IPS DF 4.7 (cell line): ENCODE measurements at regions not wholly inside any gene's neighbourhood (a gene's known extent, or its start where the extent isn't known, plus 50 kb on each side); places are given as distances from the start of the nearest gene placed in this dataset.

ENCODE experiments used
- DNase-seq: peaks from one replicate; pipeline ENCODE4 v3.0.0-alpha.2; 2013; ENCODE audit warnings: low spot score; ENCODE audit errors: extremely low read depth

DNA sequence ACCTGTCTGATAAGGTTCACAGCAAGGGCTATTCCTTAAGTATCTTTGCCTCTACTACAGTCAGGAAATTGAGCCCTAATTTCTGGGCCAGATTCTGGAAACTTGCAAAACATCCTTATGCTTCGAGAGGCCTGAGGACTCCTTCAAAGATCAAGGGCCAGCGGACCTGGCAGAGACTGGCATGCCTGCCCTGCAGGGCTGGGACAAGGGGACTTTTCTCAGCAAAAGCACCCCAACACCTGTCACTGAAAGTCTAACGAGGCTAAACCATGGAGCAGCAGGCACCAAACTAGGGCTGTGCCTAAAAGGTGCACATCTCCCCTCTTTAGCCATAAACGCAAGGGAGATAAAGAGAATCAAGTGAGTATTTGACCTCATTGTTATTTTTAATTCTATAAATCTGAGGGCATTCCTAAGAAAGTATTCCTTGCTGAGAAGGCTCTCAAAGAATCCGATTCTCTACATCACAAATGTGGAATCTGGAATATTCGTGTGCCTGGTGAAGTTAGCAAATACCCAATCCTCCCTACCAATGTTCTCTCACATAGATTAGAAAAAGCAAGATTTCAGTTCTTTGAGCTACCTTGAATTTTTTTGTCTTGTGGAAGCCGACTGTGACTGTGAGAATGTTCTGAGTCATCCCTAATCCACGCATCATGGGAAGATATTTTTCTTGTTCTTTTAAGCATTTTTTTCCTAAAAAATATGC lies 328.2 kb upstream of the NOVA1 start:
- no peak for DNase-seq

DNA sequence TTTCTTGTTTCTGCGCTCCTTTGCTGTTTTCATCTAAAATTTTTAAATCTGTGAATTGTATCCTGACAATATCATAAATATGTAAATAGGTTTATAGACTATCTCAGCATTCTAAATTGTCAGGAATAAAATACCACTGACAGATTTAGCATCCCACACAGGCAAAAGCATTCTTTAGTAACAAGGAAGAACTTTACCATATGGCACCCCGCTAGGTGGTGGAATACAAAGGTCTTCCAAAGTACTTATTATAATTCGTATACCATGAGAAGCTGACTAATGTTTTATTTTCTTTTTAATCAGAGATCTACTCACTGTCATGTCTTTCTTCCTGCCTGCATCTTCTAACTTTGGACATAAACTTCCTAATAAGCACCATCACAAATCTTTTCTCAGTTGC lies 328.8 kb upstream of the NOVA1 start:
- no peak for DNase-seq

DNA sequence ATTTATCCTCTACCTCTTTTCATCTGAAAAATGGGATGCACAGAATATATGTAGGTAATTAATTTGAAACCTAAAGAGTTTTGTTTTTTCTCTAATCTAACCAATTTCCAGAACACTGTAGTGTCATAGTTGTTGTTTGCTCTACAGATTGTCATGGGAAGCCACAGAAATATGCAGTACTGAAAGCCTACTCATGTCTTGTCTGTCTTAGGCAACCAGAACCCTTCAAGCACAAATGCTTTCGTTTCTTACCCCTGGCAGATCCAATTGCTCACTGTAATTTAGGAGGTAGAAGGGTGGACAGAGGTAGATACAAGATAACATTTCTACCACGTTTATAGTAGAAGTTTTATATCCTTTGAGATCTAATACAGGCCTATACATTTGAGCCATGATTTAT lies 330.2 kb upstream of the NOVA1 start:
- no peak for DNase-seq

DNA sequence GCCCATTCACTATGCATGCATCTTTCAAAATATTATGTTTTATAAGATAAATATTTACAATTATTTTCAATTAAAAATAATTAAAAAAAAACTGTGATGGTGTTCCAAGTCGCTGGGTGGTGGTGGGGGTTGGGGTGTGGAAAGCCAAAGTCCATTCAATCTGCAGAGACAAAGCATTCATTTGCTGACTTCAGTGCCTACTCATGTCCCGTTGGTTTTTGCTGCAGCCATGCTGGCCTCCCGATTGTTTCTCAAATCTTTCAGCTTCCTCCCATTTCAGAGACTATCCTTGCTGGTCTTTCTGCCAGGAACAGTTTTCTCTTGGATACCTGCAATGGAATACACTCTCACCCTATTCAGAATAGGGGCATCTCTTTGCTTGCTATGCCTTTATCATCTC lies 331.5 kb upstream of the NOVA1 start:
- DNase-seq: no peak

DNA sequence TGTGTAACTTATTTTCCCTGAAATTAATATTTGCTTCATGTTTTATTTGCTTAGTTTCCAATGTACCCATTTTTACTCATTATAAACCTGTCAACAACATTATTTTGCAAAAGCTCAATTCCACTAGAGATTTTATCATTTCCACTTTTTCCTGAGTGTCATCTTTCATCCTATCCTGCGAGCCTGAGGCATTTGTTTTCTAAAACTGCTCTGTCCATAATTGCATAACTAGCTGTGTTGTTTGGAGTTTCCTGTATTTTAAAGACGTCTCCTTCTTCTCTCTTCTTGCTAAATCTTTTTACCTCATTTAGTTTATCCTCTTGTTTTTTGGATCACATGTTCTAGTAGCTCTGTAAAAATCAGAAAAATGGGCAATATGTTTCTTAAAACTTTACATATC lies 332.7 kb upstream of the NOVA1 start:
- DNase-seq: no peak

DNA sequence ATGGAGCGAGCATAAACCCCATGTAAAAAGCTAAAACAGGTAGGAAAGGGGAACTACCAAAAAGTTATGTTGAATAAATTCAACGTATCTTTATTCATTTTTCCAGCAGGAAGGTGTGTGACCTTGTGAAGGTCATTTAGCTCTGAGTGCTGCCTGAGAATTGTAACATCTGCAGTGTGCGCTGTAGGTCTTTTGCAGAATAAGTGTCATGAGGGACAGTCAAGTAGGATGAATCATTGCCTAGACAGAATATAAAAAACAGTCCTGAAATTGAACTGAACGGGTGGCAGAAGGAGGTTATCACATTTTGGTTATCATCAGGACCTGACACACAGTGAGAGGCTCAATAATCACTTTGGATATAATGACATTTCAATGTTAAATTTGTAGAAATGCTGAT lies 334.8 kb upstream of the NOVA1 start:
- no peak for DNase-seq

DNA sequence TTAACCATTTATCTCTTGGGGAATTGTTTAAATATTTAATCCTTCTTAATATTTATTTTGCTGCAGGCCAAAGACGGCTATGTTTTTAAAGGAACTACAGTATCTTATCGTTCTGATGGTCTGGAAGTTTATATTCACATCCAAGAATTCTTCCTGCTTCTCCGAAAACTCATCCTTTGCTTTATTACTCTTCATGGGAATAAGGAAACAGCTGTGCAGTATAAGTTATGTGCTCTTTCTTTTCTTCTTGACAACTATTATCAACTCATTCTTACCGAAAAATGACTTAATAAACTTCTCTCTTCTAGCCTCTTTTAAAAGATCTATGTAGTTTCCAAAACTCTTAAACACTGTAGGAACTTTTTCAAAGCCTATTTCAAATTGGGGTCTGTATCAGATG lies 335.6 kb upstream of the NOVA1 start:
- no peak for DNase-seq

DNA sequence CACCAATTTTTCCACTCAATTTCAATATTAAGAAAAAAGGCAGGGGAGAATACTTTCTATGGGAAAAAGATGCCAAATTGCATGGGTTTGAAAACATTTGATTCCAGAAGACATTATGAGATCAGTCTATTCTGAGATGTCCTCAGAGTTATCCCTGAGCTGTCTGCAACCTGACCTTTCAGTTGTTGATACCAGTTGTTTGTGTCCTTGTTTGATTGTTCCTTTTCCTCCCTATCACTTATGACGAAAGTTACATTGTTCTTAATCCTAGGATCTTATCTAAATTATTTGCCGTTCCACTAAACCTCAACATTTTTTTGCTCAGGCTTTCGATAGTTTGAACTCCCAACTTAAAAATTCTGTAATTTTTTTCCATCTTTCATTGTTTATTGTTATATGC lies 336.3 kb upstream of the NOVA1 start:
- no peak for DNase-seq

DNA sequence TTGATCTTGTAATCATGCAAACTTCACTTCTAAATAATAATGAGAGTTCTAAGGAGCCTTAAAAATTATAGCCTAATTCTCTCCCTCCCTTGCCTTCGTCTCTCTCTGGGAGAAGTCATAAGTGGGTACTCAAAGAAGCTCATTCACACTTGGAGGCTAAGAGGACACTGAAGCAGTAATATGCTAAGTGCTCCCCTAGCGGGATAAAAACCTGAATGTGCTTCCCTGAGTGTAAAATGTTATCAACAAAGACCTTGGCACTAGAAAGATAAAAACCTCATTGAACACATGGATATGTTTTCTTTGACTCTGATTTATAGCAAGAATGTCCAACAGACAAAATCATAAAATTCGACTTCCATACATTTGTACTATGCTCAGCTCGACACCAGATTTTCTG lies 337.9 kb upstream of the NOVA1 start:
- no peak for DNase-seq

DNA sequence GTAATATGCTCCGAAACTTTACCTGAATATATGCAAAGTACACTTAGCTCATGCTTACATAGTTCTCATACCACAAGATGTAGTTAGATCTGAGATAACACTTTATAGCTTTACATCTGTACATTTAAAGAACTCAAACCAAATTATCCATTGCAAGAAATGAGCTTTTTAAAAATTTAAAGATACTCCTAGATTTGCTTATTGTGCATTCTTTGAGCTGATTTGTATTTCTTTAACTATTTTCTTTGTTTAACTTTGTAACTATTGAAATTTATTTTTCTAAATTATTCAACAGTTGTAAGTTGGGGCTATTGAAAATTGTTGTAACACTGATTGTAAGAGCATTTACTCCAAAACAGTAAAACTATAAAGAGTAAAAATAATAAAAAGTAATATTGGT lies 340.2 kb upstream of the NOVA1 start:
- DNase-seq: no peak

DNA sequence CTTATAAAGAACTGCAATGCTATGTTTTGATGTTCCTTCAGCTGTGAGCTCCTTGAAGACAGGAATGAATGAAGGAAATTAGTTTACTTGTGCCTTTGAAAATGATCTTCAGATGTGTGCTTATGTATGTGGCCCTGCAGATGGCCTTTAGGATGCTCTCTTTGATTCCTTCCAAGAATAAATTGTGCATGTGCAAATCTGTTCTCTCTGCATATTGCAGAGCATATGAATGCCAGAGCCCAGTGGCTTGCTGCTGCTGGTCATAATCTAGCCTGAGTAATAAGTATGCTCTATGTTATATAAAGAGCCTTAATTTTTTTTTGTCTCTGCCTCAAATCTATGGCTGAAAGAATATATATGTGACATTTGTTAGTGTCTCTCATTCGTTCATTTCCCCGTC lies 341.9 kb upstream of the NOVA1 start:
- DNase-seq: no peak

DNA sequence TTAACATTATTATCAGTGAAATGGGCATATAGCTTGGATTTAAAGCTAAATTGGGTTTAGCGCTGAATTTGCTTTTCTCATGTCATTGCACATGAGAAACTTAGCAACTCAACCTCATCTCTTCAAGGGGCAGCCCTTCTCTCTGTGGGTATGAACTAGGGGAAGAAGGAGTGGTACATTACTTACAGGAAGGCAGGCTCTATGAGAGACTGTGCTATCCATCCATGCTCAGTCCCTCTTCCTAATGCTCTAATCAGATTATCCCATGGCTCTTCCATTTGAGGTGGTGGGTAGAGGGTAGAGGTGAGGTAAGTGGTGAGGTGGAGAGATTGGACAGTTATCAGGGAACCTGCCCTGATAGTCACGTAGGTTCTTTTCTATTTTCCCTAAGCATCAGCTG lies 343.7 kb upstream of the NOVA1 start:
- DNase-seq: no peak

DNA sequence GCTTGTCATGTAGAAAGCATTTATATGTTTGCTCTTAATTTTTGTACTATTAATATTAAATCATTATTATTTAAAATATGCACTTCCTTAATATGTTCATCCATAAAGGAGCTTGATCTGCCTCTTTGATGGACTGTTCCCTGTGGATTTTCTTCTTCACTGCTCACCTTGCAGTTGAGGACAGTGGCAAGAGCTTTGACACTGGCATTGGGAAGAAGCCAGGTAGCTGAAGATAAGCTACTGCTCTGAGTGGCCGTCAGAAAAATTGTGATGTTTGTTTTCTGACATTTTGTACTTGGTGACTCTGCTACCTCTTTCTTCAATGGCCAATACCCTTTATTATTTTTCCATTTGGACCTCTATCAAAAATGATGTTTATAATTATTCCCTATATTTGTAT lies 349.4 kb upstream of the NOVA1 start:
- no peak for DNase-seq

DNA sequence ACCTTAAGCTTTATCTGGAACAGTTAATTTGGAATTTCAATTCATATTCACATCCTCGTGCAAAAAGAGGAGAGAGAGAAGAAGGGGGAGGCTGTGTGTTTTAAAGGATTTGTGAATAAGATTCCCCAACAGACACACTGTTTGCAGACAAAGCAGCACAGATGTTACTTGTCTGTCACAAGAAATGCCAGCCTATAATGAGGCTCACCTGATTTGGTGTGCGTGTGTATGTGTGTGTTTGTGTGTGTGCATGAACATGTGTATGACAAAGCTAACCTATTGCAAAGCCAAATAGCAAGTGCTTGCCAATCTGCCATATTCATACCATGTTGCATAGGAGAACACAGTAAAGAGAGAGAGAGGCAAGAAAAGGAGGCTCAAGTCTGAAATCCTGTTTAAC lies 361.6 kb upstream of the NOVA1 start:
- DNase-seq: no peak

DNA sequence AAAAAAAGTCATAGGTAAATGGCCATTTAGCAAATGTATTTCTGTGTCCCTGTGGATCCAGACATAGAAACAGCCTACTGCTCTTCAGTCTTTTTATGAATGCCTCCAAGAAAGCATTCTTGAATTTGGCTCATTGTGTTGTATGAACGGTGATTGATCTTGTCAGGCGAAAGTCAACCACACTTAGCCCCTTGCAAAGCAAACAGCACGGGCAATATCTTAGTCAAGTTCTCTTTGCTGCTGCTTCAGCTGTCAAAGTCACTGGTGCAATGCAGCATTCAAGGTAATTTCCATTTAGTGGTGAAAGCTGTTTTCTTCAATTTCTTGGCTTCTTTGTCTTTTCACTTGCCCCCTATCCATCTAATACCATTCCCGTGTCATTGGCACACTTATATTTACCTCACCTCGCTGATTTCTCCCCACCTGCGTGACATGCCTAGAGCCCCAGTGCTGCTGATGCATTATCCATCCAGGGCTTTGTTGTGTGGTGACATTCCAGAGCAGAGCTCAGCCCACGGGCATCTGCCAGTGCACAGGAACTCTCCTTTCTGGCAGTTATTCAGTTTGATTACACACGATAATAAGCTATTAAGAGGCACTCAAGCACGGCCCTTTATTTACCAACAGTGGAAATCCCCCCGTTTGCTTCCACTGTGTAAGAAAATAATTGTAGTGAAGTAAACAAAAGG lies 362.3 kb upstream of the NOVA1 start:
- DNase-seq: no peak

DNA sequence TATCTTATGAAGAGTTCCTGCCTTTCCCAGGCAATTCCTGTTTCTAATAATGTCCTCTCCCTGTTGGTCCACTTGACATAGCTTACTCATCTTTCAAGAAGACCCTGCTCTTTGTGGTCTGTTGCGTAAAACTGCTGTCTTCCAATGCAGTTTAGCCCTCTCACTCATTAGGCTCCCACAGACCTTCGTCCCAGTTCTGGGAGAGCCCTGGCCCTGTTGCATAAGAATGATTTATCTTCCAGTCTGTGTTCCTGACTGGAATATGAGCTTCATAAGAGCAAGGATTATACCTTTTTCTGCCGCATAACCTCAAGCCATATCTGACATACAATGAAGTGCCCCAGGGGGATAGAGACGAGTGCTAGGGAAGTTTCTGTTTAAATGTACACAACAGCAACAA lies 365.9 kb upstream of the NOVA1 start:
- DNase-seq: no peak

DNA sequence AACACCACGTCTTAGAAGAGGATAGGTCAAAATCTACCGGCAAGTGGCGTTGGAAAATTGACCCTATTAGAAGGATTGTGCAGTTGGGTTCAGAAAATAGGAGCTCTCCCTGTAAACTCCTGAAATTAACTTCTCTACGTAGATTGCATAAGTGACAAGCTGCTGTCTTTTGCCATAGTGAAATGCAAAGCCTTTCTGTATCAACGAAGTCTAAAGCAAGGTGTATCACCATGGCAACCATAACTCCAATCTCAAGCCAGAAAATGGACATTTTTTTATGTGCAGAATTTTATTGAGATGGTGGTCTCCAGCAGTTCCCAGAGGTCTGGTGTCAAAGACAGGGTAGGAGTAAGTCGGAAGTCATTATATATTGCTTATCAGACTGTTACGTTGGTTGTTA lies 367.7 kb upstream of the NOVA1 start:
- DNase-seq: no peak

DNA sequence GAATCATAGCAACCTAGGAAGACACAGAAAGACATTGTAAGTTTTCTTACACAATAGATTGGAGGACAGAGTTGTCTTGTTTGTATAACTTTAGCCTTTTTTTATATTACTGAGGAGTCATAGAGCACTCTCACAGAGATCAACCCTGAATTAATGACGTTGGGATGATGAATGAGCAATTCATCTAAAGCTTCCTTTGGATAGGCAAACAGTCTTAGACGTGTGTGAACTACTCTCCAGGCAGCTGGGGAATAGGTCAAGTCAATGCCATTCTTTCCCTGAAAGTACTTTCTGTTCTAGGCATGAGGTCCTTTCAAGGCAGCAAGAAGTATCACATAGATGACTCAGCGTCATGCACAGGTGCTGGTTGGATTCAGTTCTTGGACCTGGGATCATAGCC lies 369.1 kb upstream of the NOVA1 start:
- no peak for DNase-seq

DNA sequence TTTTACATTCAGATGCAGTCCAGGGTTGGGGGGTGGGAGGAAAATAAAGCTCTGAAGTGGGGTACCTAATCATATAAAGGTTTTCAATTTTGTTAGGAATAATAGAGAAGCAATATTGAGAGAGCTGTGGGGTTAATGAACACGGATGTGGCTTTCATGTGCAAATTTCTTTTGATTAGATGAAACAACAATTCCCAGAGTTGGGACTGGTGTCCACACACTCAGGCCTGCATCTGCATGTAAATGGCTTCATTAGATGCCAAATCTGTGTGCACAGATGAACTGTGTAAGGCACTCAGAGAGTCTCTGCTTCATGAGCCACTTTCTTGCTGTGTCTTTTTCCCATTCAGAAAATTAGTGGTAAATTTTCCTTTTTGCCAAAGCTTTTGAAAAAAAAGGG lies 377.1 kb upstream of the NOVA1 start:
- DNase-seq: no peak

DNA sequence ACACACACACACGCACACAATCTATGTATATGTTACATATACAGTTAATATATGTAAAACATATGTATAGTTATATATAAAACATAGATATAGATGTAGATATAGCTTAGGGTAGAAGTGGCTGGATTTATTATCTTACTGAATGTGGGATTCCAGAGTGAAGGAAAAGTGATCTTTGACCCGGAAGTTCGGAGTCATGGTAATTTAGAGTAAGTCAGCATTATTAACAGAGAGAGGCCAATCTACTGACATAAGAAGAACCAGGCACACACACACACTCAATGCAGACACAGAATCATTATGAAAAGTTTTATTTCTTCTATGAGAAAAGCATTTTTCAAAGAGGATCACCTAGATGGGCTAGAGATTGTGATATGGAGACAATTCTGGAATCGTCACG lies 384.2 kb upstream of the NOVA1 start:
- no peak for DNase-seq

DNA sequence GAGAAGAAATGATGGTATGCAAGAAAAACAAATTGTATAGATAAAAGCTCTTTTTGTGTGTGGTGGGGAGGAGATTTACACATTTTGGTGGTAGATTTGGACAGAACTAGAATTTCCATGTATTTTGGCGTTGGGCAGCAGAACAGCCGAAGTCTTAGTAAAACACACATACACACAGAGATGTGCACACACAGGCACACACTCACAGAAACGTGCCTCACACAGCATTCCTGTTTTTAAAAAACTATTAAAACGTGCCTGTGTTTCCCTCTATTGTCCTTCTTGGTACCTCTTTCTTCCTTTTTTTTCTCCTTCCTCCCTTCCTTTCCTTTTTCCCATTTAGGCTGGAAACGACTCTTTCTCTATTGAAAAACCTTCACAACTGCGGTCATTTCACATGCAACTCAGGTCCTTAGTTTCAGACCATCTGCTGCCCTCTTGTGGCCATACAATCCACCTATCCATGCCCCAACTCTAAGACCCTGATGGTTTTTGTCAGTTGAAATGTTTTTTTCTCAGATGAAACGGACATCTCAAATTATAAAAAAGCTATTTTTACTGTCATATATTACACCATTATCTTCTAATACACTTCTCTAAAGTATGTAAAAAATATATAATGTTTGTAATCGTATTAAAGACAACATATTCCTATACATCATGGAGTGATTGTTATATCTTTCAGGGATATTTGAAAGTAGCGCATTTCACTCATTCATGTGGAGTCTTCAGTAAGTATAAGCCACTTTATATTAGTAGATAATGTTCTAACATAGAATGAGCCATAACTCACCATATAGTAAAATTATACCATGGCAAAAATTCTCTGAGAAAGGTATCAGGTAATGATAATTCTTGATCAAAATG lies 386.7 kb upstream of the NOVA1 start:
- DNase-seq: peak; percentile 46

DNA sequence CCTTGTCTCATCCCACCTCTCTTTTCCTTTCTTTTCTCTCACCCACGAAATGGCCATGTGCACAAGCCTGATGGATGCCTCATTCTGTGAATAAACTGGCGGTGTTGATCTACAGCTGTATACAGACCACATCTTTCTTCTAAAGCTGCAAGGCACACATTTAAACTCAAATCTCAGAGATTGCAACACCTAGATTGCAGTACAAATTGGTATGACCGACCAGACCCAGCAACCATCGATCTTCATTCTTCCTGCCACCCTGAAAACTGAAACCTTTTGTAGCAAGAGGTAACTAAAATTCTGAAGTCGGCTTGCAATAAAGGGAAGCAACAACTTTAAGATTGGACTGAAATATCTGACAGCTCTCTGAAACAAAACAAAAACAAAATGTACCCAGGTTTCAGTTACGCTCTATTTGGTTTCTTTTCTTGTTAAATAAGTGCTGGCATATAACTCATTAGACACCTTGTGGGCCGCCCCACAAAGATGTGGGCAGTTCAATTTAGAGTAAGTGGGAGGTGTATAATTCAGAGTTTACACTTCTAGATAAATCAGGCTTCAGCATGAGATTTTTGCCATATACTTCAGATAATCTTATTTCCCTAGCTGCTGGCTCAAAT lies 390.0 kb upstream of the NOVA1 start:
- DNase-seq: no peak
